ENCODE measurements at regions not wholly inside any gene's neighbourhood (a gene's known extent, or its start where the extent isn't known, plus 50 kb on each side); places are given as distances from the start of the nearest gene placed in this dataset.

DNA sequence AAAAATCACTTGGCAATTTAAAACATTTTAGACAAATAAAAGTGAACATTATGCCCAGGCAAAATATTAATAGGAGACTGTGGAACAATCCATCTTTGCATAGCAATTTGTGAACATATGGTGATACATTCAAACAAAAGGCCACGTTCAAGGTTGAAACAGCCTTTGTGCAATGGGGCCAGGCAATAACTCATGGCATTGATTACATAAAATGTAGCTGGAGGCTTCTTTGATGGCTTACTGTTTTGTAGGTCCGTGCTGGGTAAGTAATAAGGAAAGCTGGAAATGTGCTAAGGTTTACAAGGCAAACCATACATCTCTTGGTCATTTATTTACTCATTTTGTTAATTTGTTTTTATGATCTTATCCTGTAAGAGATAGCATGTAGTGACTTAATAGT, 651.8 kb downstream of the KCTD16 start:
- no peaks in the 10 kb centered on the region for H3K4me1 ChIP-seq (ENCODE audit: insufficient read depth, low read length)
- TF ChIP-seq TSC22D2 (CRISPR knock-in tag; IDR thresholded peaks at IDR 0.05; ENCODE audit: borderline replicate concordance) = no peak
- ChIA-PET CTCF (ENCODE audit: low intra/inter-chr PET ratio, low total read pairs) (no interaction called here), POLR2A (no interaction called here)
- FAIRE-seq (no peak), DNase-seq (ENCODE audit: low spot score) (no peak), ATAC-seq (no peak)
- no peaks in the 10 kb centered on the region for H3K79me2 ChIP-seq (ENCODE audit: insufficient read depth, low read length)
- intact Hi-C loops (cut with micrococcal nuclease; ENCODE audit: unreplicated experiment) = no loop called here
- WGBS (ENCODE audit: low lambda C conversion rate) = 4% methylated on average over 2 of the region's 2 CpGs
- no peak overlapping the region for H3K4me2 ChIP-seq (ENCODE audit: low read depth, low read length)
- no peak overlapping the region for H3K27ac ChIP-seq (ENCODE audit: extremely low read length, insufficient read depth, low read length)
- no peaks in the 10 kb centered on the region; a peak in 1 of 5 replicates for H3K27me3 ChIP-seq (ENCODE audit: control insufficient read depth in 1 of 2, insufficient read depth in 2 of 2, low read length in 2 of 2)
- peaks cover 8% of the 10 kb centered on the region; the same call in 1 of the 2 replicates for H3K9me3 ChIP-seq (ENCODE audit: low read length)
- in situ Hi-C loops (cut with HindIII; ENCODE audit: extremely low pct_ligation_motif_present, low pct_unique_long_range_greater_than_20kb) = no loop called here
- BruUV-seq (replicated peaks) = no TSS peak
- H3K36me3 ChIP-seq (replicated peaks in 1 of 2; ENCODE audit: control insufficient read depth in 1 of 2, insufficient read depth in 2 of 2, low read length in 2 of 2) = no peaks in the 10 kb centered on the region
- H4K20me1 ChIP-seq (ENCODE audit: insufficient read depth, low read length) = no peaks in the 10 kb centered on the region
- H2AFZ ChIP-seq (ENCODE audit: low read length) = no peak overlapping the region
- no peak overlapping the region for H3K4me3 ChIP-seq (replicated peaks in 1 of 3; ENCODE audit: insufficient read depth in 1 of 3, low read depth in 2 of 3, low read length in 3 of 3)
- H3K9ac ChIP-seq (ENCODE audit: insufficient read depth, low read depth, low read length) = no peak overlapping the region

GRCh38 chr5:144820278-144820677, 649.6 kb downstream of the KCTD16 start:
- H4K20me1 ChIP-seq (ENCODE audit: insufficient read depth, low read length) = no peaks in the 10 kb centered on the region
- H3K4me2 ChIP-seq (ENCODE audit: low read depth, low read length) = no peak overlapping the region
- H3K9ac ChIP-seq (ENCODE audit: insufficient read depth, low read depth, low read length) = no peak overlapping the region
- in situ Hi-C loops (cut with HindIII; ENCODE audit: extremely low pct_ligation_motif_present, low pct_unique_long_range_greater_than_20kb) = no loop called here
- H3K27ac ChIP-seq (ENCODE audit: extremely low read length, insufficient read depth, low read length) = no peak overlapping the region
- H3K9me3 ChIP-seq (ENCODE audit: low read length) = peaks cover 8% of the 10 kb centered on the region; the same call in 1 of the 2 replicates
- BruUV-seq (replicated peaks) = no TSS peak
- CTCF ChIA-PET (ENCODE audit: low intra/inter-chr PET ratio, low total read pairs) = no interaction called here
- no peaks in the 10 kb centered on the region for H3K36me3 ChIP-seq (replicated peaks in 1 of 2; ENCODE audit: control insufficient read depth in 1 of 2, insufficient read depth in 2 of 2, low read length in 2 of 2)
- H3K4me1 ChIP-seq (ENCODE audit: insufficient read depth, low read length) = no peaks in the 10 kb centered on the region
- intact Hi-C loops (cut with micrococcal nuclease; ENCODE audit: unreplicated experiment) = no loop called here
- no peaks in the 10 kb centered on the region; a peak in 1 of 5 replicates for H3K27me3 ChIP-seq (ENCODE audit: control insufficient read depth in 1 of 2, insufficient read depth in 2 of 2, low read length in 2 of 2)
- POLR2A ChIA-PET = no interaction called here
- TF ChIP-seq IRF2 (CRISPR knock-in tag; IDR thresholded peaks at IDR 0.05) = no peak
- no peak for TF ChIP-seq TBL1XR1 (IDR thresholded peaks at IDR 0.05; ENCODE audit: borderline replicate concordance, low read length, partially characterized antibody)
- TF ChIP-seq, protein P1, sequence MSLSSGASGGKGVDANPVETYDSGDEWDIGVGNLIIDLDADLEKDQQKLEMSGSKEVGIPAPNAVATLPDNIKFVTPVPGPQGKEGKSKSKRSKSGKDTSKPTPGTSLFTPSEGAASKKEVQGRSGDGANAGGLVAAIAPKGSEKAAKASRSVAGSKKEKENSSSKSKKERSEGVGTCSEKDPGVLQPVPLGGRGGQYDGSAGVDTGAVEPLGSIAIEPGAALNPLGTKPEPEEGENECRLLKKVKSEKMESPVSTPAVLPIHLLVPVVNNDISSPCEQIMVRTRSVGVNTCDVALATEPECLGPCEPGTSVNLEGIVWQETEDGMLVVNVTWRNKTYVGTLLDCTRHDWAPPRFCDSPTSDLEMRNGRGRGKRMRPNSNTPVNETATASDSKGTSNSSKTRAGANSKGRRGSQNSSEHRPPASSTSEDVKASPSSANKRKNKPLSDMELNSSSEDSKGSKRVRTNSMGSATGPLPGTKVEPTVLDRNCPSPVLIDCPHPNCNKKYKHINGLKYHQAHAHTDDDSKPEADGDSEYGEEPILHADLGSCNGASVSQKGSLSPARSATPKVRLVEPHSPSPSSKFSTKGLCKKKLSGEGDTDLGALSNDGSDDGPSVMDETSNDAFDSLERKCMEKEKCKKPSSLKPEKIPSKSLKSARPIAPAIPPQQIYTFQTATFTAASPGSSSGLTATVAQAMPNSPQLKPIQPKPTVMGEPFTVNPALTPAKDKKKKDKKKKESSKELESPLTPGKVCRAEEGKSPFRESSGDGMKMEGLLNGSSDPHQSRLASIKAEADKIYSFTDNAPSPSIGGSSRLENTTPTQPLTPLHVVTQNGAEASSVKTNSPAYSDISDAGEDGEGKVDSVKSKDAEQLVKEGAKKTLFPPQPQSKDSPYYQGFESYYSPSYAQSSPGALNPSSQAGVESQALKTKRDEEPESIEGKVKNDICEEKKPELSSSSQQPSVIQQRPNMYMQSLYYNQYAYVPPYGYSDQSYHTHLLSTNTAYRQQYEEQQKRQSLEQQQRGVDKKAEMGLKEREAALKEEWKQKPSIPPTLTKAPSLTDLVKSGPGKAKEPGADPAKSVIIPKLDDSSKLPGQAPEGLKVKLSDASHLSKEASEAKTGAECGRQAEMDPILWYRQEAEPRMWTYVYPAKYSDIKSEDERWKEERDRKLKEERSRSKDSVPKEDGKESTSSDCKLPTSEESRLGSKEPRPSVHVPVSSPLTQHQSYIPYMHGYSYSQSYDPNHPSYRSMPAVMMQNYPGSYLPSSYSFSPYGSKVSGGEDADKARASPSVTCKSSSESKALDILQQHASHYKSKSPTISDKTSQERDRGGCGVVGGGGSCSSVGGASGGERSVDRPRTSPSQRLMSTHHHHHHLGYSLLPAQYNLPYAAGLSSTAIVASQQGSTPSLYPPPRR (CRISPR knock-in tag; IDR thresholded peaks at IDR 0.05; ENCODE audit: borderline replicate concordance) = no peak
- TF ChIP-seq DR1 (CRISPR knock-in tag; IDR thresholded peaks at IDR 0.05) = no peak
- no peak for TF ChIP-seq ZNF7 (CRISPR knock-in tag; IDR thresholded peaks at IDR 0.05)
- no peak for TF ChIP-seq ZNF737 (CRISPR knock-in tag; IDR thresholded peaks at IDR 0.05; ENCODE audit: borderline replicate concordance)
- H3K4me3 ChIP-seq (replicated peaks in 1 of 3; ENCODE audit: insufficient read depth in 1 of 3, low read depth in 2 of 3, low read length in 3 of 3) = no peak overlapping the region
- ATAC-seq (no peak), FAIRE-seq (no peak), DNase-seq (ENCODE audit: low spot score) (no peak)
- H3K79me2 ChIP-seq (ENCODE audit: insufficient read depth, low read length) = no peaks in the 10 kb centered on the region
- no peak overlapping the region for H2AFZ ChIP-seq (ENCODE audit: low read length)

Measured in HepG2 (cell line).